Aorta (tissue), 5 donors: ENCODE measurements at regions not wholly inside any gene's neighbourhood (a gene's known extent, or its start where the extent isn't known, plus 50 kb on each side); places are given as distances from the start of the nearest gene placed in this dataset.

Experiments used
- ATAC-seq: fragments of 200-7000 bp; cut with Tn5 transposase; one replicate; pipeline ENCODE4 v1.9.1; 2022; ENCODE audit warnings: moderate library complexity; ENCODE audit not compliant: low FRiP score
- DNase-seq, 2 donors: peaks; one replicate each; pipeline ENCODE4 v3.0.0-alpha.2; 2020
- H3K27ac ChIP-seq, 2 donors: one replicate each; pipeline ENCODE4 v1.5.1; 2013; ENCODE audit warnings: low read length in 2 of 2, mild to moderate bottlenecking in 2 of 2, moderate library complexity in 2 of 2, control low read depth in 1 of 2, inconsistent platforms in 1 of 2, low read depth in 1 of 2
- H3K27me3 ChIP-seq, 2 donors: one replicate each; pipeline ENCODE4 v1.6.1; 2013; ENCODE audit warnings: control low read depth in 1 of 2, low read length in 1 of 2, mild to moderate bottlenecking in 1 of 2, moderate library complexity in 1 of 2; ENCODE audit not compliant: insufficient read depth in 2 of 2, control insufficient read depth in 1 of 2
- H3K36me3 ChIP-seq, 2 donors: one replicate each; pipeline ENCODE4 v1.6.1; 2013; ENCODE audit warnings: control low read depth in 1 of 2, low read length in 1 of 2, mild to moderate bottlenecking in 1 of 2; ENCODE audit not compliant: insufficient read depth in 2 of 2, control insufficient read depth in 1 of 2
- H3K4me1 ChIP-seq, 2 donors: one replicate each; pipeline ENCODE4 v1.6.1; 2013; ENCODE audit warnings: low read length in 2 of 2, control low read depth in 1 of 2, mild to moderate bottlenecking in 1 of 2, moderate library complexity in 1 of 2; ENCODE audit not compliant: insufficient read depth in 2 of 2, control insufficient read depth in 1 of 2
- H3K4me3 ChIP-seq, 2 donors: one replicate each; pipeline ENCODE4 v1.5.1; 2013; ENCODE audit warnings: low read length in 2 of 2, control low read depth in 1 of 2, mild to moderate bottlenecking in 1 of 2
- H3K9me3 ChIP-seq: one replicate; pipeline ENCODE4 v1.6.1; 2013; ENCODE audit warnings: mild to moderate bottlenecking, low read length; ENCODE audit not compliant: control insufficient read depth
- WGBS, 2 donors: extraction: QIAGEN DNeasy Blood & Tissue Kit; methylation state at CpG; one replicate each; pipeline ENCODE4 v1.1.7; 2013; 5-methylcytosine and 5-hydroxymethylcytosine counted together
- intact Hi-C, 2 donors: fragments of 100-400 bp; cut with DNase I; formaldehyde crosslinking; loops; one replicate each; pipeline versions ENCODE4 v1.14.2 to v1.15.0; 2022
- donor health status: healthy with polysubstance abuse.
- donor health status: Bipolar disorder and iron deficiency.
- donor health status: DM: no; HTN: no; CAD: no.
- donor health status: DM: no; HTN: no; CAD: no.
- donor health status: DM: yes; HTN: yes; CAD: no.

GRCh38 chr9:38198140-38198539, 129.1 kb upstream of the SHB start:
- ATAC-seq: no peak
- 94 to 96% methylated on average over 6 of the region's 6 CpGs for WGBS, 2 donors
- Histone ChIP-seq H3K9me3 (no peaks in the 10 kb centered on the region), H3K4me3 (no peak overlapping the region), H3K27ac (no peak overlapping the region), H3K27me3 (no peaks in the 10 kb centered on the region), H3K36me3 (no peaks in the 10 kb centered on the region), H3K4me1 (no peaks in the 10 kb centered on the region)
- DNase-seq: no peak
- intact Hi-C loops: no loop called here

- intact Hi-C loops: no loop called here
- H3K9me3 ChIP-seq: no peaks in the 10 kb centered on the region
- DNase-seq (no peak), ATAC-seq (no peak)
- no peaks in the 10 kb centered on the region for H3K4me1 ChIP-seq
- no peaks in the 10 kb centered on the region for H3K27me3 ChIP-seq
- no peak overlapping the region for H3K27ac ChIP-seq
- H3K4me3 ChIP-seq: no peak overlapping the region
- 12 to 19% methylated on average over 3 of the region's 3 CpGs for WGBS, 2 donors
- no peaks in the 10 kb centered on the region for H3K36me3 ChIP-seq
Observed at GRCh38 chr9:38196714-38197113, 127.7 kb upstream of the SHB start.

- Histone ChIP-seq H3K9me3 (no peaks in the 10 kb centered on the region), H3K36me3 (no peaks in the 10 kb centered on the region), H3K27ac (no peak overlapping the region), H3K4me1 (no peaks in the 10 kb centered on the region), H3K27me3 (no peaks in the 10 kb centered on the region), H3K4me3 (no peak overlapping the region)
- intact Hi-C loops: no loop called here
- ATAC-seq: no peak
- DNase-seq: no peak
- WGBS, 2 donors: 81 to 83% methylated on average over 7 of the region's 7 CpGs
Observed at GRCh38 chr9:38195737-38196161, 126.7 kb upstream of the SHB start.

GRCh38 chr9:38194870-38195269, 125.8 kb upstream of the SHB start:
- WGBS, 2 donors: 49% methylated on average over 4 of the region's 4 CpGs
- no peak for ATAC-seq

GRCh38 chr9:38192731-38193265, 123.8 kb upstream of the SHB start:
- Histone ChIP-seq H3K9me3 (no peaks in the 10 kb centered on the region), H3K27ac (no peak overlapping the region), H3K4me3 (no peak overlapping the region), H3K4me1 (no peaks in the 10 kb centered on the region), H3K27me3 (no peaks in the 10 kb centered on the region), H3K36me3 (no peaks in the 10 kb centered on the region)
- no peak for ATAC-seq
- intact Hi-C loops: no loop called here
- 73 to 89% methylated on average over 4 of the region's 4 CpGs for WGBS, 2 donors
- no peak for DNase-seq

More at GRCh38 chr9:38194870-38195269, 125.8 kb upstream of the SHB start:
- DNase-seq: no peak
- intact Hi-C loops: no loop called here
- no peaks in the 10 kb centered on the region for H3K9me3 ChIP-seq
- no peaks in the 10 kb centered on the region for H3K27me3 ChIP-seq
- H3K36me3 ChIP-seq: no peaks in the 10 kb centered on the region
- no peaks in the 10 kb centered on the region for H3K4me1 ChIP-seq
- no peak overlapping the region for H3K27ac ChIP-seq
- no peak overlapping the region for H3K4me3 ChIP-seq

- no peak for DNase-seq
- no peaks in the 10 kb centered on the region for H3K4me1 ChIP-seq
- H3K9me3 ChIP-seq: peaks cover 1% of the 10 kb centered on the region
- no peaks in the 10 kb centered on the region for H3K36me3 ChIP-seq
- intact Hi-C loops: no loop called here
- ATAC-seq: no peak
- no peak overlapping the region for H3K4me3 ChIP-seq
- no peak overlapping the region for H3K27ac ChIP-seq
- 72 to 79% methylated on average over 5 of the region's 5 CpGs for WGBS, 2 donors
- H3K27me3 ChIP-seq: no peaks in the 10 kb centered on the region
Observed at GRCh38 chr9:38186404-38187115, 117.5 kb upstream of the SHB start.

GRCh38 chr9:38185647-38186403, 116.8 kb upstream of the SHB start:
- Histone ChIP-seq H3K27me3 (no peaks in the 10 kb centered on the region), H3K36me3 (no peaks in the 10 kb centered on the region), H3K27ac (no peak overlapping the region), H3K4me1 (no peaks in the 10 kb centered on the region), H3K4me3 (no peak overlapping the region), H3K9me3 (peaks cover 1% of the 10 kb centered on the region)
- intact Hi-C loops: no loop called here
- DNase-seq: no peak
- 91 to 93% methylated on average over 6 of the region's 6 CpGs for WGBS, 2 donors
- no peak for ATAC-seq

GRCh38 chr9:38183994-38184568, 115.1 kb upstream of the SHB start:
- Histone ChIP-seq H3K4me3 (no peak overlapping the region), H3K27me3 (no peaks in the 10 kb centered on the region), H3K36me3 (no peaks in the 10 kb centered on the region), H3K9me3 (peaks cover 1% of the 10 kb centered on the region), H3K27ac (no peak overlapping the region), H3K4me1 (no peaks in the 10 kb centered on the region)
- DNase-seq (no peak), ATAC-seq (no peak)
- intact Hi-C loops: no loop called here
